HG03175 (cell line): ENCODE measurements at regions not wholly inside any gene's neighbourhood (a gene's known extent, or its start where the extent isn't known, plus 50 kb on each side); places are given as distances from the start of the nearest gene placed in this dataset.

Experiments
- ATAC-seq: cut with Tn5 transposase; IDR thresholded peaks from one replicate; pipeline ENCODE4 v1.9.1; 2021; ENCODE audit warnings: mild to moderate bottlenecking, moderate library complexity; ENCODE audit not compliant: unreplicated experiment

DNA sequence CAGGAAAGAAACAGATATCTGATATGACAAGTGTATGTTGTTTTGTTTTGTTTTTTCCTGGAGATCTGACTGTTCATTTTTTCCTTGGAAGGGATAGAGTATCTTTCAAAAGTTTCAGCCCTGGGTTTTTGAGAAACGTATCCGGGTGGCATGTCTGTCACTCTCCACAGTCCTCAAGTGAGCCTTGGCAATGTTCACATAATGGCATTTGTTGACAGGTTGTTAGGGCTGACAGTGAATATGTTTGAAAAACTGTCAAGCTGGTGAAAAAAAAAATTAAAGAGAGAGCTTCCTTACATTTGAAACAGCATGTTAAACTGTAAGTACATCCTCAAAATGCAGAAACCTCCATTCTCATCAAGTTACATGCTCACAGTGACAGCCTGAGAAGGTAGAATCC, 113.0 kb upstream of the DYNLRB2 start:
- no peak for ATAC-seq

DNA sequence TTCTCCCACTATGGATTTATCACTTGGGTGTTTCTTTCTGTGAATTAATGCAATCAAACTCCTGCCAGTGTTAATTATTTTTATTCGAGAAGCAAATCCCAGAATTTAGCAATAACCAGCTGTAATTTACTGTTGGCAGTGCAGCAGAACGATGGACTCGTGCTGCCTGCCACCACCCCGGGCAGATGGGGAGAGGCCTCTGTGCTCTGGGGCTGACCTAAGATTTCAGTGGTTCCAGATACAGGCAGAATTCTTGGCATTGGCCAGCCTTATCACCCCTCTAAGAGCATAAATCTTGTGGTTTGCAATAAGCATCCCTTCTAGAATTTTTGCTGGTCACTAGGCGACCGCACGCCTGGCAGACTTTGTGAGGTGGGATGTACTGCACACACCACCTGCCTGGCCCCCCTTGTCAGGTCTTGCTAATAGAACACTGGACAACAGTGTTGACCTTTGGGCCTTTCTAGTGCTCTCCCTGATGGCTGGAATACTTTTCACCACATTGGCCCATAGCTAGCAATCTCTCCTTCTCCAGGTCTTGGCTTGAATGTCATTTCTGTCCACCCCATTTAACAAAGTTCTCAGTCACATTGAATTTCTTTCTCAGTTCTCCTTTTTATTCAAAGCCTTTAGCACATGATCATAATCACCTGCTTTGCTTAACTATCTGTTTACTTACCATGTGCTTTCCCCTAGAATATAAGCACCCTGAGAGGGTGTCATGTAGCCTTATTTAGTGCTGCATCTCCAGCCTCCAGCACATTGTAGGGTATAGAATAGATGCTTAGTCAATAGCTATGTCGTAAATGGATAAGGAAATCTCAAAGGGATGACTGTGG, 122.1 kb upstream of the DYNLRB2 start:
- no peak for ATAC-seq

DNA sequence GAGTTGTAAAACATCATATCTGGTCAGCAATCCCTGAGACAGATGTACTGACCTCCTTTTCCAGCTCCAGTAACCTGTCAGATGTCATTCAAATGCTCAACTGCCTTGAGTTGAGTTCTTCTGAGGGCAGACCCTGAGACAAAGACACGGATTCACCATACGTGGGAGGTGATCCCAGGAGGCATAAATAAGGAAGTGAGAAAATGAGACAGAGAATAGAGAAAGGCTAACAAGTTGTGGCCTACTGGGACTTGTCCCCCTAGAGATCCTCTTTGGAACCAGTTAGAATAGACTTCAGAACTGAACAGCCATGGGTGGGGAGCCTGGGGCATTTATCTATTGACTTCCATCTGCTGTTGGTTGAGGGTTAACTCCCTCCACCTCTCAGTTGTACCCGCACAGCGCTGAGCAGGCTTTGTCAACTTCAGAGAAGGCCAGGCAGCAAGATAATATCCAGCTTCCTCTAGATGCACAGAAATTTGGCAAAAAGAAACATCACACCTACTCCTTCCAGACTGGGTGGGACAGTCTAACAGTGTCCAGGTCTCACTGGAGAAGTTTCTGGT, 123.0 kb upstream of the DYNLRB2 start:
- no peak for ATAC-seq

DNA sequence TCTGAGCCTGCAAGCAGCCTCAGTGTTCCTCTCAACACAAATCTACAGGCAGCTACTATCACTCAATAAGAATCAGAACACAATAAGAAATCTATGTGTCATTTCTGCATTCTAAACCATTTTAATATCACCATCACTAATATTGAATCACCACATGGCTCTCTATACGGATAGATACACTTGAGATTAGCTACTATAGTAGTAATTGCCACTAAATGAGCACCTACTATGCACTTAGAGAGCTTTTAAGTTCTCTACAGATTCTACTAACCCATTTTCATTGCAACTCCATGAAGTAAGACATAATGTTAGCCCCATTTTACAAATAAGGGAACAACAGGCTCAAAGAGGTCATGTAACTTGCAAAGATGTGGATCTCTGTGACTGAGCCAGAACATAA, 132.8 kb upstream of the DYNLRB2 start:
- no peak for ATAC-seq

DNA sequence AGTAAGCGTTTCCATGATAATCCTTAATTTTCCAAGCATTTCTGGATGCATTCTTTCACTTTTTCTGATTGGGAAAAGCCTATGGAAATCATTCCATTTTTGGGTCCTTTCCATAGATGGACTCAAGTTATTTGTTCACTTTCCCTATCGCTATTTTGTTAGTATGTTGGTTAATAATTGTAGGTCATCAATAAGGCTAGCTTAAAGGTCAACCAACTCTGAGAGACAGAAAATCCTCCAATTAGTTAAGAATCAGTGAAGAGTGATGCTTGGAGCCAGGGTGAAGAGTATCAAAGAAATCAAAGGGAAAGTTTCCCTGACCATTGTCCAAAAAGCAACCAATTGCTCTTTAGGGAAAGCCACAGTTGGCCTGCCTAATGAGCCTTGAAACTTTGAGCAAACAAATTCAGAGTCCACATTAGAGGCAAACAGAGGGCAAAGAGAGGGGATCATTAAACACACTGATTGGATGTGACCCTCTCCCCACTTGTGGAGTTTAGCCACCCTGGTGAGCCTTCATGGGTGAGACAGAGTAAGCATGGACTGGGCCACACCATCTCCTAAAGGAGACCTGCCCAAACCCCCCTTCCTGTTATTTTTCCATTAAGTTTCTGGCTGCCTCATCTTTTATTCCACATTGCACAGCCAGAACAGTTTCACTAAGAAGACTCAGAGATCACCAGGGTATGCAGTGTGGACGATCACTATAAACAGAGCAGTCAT, 133.4 kb upstream of the DYNLRB2 start:
- no peak for ATAC-seq

DNA sequence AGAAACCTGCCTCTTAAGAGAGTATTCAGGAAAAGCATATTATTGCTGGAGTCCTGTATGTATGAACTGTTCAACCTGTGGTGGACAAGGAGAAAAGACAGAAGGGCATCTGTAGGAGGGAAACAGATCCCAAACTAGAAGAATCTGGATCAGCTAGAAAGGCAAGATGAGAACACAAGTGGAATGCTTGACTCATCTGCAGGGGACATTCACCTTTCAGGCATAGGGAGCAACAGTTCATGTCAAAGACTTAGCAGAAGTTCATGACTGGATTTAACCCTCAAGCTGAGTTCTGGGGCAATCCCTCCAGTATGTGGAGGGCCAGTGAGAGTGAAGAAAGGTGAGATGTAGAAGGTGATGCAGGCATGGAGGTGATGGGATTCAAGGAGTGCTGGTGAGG, 135.9 kb upstream of the DYNLRB2 start:
- ATAC-seq: no peak

DNA sequence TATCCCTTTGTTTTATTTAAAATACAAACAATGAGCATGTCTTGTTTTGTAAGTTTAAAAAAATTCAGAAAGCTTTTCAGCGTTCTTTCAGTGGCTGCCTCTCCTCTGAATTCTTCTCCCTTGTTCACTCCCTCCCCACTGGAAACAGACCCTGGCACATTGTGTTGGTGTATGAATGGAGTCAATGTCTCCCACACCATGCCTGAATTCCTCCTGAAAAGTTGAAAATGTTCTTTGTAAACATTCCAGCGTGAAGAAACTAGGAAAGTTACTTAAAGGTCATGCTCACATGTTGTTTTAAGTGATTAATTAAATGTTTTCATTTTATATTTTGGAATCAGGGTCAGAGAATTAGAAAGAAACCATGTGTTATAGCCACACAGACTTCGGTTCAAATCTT, 136.9 kb upstream of the DYNLRB2 start:
- ATAC-seq: no peak

DNA sequence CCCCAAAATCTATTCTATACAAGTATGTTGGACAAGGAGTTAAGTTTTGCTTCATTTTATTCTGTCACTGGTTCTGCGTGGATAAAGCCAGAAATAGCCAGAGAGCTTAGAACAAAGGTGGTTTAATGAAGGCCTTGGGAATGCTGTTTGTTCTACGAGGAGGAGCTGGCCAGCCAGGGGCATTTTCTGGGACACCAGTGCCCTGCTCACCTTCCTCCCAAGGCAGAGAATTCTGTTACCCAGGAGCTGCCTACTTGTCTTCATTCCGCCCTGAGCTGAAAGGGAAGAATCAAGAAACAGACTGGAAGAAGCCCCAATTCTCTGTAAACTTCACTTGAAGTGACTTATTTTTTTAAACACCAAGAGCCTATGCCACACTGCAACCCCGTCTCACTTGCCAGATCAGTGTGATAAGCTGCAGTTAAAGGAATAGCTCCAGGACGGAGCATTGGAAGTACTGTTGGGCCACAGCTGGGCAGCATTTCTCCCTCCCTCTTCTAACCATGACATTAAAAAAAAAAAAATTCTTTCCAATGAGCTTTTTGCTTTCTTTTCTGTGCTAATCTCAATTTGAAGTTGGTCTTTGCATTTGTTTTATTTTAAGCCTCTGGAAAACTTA, 149.8 kb upstream of the DYNLRB2 start:
- no peak for ATAC-seq

DNA sequence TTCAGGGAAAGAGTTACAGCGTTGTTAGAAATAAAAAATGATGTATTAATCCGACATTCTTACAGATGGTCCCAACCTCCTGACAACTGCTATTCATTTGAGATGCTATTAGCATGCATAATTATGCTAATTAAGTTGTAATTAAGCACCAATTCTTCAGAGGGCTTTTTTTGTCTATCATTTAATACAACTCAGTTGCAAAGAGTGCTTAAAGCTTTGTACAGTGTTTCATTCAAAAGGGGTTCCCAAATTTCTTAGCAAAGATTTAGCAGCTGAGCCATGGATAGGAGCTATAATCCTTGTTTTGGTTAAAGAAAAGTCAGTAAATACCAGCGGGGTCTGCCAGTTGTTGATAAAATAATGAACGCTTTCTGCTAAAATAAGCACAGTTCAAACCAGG, 150.7 kb upstream of the DYNLRB2 start:
- no peak for ATAC-seq

DNA sequence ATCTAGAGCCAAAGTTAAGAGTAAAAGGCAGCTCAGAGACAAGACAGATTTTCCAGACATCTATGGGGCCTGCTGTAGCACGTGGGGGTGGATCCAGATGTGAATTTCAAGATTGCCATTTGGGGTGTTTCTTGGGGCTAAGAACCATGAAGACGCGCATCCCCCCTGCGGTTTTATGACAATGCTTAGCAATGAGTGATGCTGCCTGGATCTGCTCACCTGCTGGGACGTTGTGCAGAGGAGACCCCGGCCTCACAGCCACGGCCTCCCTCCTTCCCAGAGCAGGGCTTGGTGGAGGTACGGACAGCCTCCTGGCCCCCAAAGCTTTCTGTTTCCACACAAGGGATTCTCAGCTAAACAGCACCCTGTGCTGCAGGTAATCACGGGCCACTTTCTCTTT, 151.5 kb upstream of the DYNLRB2 start:
- ATAC-seq: no peak

DNA sequence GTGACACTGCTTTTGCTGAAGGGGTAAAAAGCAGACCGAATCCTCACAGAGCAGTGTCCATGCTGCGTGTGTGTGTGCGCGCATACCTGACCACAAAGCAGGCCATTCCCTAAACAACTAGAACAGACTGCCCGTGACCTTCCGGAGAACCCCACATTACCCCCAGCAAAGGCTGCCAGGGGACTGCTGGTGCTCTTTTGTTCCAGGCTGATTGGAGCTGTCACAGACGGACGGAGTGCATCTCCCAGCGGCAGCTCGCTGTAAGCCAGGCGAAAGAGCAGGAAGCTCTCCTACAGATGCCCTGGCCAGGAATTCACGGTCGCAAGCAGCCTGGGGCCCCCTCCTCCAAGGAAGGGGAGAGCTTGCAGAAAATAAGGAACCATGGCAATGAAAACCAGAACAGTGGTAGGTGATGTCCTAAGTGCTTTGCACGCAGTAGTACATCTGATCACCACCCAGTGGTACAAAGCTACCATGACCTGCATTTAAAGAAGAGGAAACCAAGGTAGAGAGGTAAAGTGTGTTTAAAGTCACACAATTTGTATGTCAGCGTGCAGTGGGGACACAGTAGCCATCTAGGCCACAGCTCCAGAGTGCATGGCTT, 153.4 kb upstream of the DYNLRB2 start:
- no peak for ATAC-seq

DNA sequence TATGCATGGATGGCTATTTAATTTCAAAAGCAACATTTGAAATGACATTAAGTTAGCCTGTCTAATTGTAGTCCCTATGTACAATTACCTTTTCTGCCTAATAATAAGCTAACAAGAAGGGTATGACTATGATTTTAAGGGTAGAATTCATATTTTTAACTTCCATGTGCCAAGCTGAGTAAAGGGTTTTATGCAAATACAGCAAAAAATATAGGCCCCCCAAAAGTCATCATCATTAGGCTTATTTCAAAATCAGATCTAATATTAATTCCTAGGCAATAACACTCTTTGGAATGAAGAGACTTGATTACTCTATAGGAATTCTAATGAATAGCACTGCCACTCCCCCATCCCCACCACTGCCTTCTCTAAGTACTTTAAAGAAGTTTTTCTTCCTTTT, 155.9 kb upstream of the DYNLRB2 start:
- ATAC-seq: no peak

DNA sequence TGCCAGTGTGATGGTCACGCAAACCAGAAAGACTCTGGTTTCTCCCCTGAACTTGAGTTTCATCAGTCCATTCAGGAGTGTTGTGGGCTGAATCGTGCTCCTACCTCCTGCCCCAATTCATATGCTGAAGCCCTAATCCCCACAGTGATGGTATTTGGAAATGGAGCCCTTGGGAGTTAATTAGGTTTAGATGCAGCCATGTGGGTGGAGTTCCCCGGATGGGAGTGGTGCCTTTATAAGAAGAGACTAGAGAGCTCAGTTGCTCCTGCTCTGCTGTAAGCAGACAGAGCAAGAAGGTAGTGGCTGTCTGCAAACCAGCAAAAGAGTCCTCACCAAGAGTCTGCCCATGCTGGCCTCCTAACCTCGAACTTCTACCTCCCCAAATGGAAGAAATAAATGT, 160.3 kb upstream of the DYNLRB2 start:
- ATAC-seq: no peak

DNA sequence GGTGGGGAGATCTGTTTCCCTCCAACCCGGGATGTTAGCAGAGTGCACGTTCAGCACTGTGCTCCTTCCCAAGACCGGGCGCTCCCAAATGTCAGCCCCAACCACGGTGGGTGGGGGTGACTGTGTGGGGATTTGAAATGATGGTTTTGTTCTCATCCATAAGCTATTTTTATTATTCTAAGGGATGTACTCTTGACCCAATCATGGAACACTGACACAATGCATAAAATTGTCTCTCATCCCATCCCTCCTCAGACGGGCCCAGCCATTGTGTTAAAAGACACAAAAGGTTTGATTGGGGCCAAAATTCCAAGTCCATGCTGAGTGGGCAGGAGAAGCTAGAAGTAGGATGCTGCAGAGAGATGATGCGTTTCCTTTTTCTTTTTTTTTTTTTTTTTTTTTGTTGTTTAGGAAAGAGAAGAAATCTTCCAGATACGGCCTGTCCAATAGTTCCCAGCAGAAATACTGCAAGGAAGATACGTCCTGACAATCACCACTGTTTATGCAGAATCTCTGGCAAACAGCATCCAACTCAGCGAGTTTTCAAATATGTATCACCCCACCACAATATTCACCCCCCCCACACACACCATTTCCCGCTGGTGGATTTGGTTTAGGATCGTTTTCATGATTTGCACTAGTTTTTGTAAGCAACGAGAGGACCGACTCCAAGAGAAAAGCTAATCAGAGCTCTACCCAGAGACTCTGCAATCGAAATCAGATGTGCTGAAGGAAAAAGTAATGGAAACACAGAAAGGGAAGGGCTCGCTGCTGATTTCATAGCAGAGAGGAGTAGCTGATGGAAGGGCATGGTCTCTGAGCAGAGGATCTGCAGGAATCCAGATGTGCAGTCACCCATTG, 163.5 kb upstream of the DYNLRB2 start:
- ATAC-seq: no peak

DNA sequence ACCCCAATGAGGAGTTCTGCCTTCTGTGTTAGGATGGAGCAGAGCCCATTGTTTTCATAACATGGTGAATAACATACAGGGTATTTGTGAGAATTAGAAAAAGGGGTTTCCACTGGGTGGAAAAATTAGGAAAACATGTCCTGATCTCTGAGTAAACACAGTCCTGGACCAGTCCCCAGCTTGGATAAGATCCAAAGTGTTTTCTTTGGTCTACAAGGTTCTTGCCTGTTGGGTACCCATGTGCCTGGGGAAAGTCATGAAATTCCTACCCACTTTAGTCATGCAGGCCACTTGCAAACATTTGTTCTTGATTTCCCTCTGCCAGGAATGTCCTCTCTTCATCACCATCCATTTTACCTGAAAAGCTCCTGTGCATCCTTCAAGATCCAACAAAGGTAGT, 164.8 kb upstream of the DYNLRB2 start:
- ATAC-seq: no peak

DNA sequence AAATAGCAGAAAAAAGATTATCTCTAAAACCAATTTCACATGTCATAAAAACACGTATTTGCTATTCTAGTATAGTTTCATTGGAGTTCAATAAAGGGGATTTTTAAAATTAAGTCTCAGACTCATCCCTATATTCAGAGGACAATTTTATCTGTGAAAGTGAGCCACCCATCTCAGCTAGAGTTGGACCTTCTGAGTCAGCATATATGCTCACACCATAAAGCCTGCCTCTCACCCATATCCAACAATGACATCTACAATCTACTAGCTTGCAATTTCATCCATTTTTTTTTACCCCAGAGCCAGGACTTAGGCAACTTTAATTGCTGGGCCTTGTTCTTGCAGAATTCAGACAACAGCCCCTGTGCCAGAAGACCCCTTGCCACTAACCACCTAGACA, 165.3 kb upstream of the DYNLRB2 start:
- ATAC-seq: no peak

DNA sequence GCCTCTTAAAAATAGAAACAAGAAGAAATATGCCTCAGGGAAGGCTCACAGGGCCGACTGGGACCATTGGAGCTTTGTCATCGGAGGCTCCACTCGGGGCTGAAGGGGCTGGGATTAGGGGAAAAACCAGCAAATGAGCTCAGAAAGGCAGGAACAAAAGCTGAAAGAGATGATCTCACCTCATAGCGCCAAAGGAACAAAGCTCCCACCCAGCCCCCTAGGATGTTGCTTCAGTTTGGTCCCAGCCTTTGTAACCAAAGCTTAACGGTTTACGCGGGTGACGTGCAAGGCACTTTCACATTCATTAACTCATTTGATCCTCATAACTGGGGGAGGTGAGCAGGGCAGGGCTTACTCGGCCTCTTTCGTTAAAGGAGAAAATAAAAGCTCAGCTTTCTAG, 168.5 kb upstream of the DYNLRB2 start:
- ATAC-seq: no peak

DNA sequence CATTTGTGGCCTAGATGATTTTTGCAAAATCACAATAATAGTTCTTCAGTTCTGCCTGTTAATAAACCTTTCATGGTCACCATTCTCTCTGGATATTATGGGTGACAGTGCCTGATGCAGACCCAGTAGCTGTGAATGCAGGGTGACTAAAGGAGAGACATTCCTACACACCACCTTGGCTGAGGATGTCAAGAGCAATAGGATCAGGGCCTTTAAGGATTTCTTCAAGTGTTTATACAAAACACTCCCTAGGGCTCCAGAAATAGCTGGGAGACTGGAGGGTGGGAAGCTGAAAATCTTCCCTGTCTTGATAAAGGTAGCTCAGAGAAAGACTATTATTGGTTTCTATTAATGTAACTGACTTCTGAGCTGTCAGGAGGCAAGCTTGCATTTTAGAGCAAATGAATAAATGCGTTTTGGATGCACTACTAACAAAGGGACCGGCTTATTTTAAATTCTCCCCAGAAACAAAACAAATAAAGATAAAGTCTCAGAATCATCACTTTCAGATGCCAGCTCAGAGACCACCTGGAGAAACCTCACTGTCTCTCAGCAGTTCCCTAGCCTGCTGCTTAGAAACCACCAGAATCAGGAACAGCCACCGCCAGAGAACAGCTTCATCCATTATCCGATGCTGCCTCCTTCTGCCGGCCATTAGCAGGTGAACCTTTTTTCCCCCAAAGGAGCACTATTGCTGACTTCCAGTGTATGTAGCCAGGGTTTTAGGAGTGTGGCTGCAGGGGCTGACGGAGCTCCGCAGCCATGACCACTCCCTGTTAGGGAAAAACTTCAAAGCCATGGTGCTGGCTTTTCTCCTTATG, 171.4 kb upstream of the DYNLRB2 start:
- no peak for ATAC-seq

DNA sequence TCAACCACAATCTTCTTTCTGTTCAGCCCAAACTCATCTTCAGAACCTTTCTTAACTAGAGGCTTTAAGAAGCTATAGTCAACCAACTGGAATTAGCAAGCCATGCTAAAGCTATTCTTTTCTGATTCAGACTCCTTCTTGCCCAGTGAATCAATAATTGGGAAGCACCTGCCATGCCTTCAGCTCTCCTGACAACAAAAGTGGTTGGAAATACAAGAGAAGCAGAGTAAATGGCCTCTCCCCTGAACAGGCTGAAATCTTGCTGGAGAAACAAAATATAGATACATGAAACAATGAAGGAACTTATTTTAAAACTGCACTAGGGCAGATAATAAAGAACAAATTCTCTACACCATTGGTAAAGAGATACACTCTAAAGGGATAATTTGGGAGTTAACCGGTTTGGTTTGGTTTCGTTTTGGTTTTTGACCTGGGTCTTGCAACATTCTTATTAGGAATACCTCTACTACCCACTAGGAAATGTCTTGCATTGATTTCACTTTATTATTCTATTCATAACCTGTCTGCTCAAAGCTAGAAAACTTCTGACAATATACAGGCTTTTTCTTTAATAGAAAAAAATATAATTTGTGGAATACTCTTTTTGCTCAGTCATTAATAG, 173.6 kb upstream of the DYNLRB2 start:
- no peak for ATAC-seq
